ENCODE measurements at regions not wholly inside any gene's neighbourhood (a gene's known extent, or its start where the extent isn't known, plus 50 kb on each side); places are given as distances from the start of the nearest gene placed in this dataset.

DNA sequence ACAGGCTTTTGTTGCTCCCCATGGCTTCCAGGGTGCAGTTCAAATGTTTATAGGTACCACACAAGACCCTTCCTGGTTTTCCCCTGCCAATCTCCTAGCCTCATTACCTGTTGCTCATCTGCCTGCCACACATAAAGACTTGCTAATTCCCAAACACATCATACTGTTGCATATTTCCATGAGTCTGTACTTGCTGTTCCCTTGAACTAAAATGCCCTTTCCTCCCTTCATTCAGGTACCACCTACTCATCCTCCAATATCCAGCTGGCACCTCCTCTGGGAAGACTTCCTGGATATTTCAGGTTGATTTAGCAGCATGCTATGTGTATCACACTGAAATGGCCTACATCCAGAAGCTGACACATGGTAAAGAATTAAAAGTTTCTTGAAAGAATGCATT is 206.4 kb upstream of the NFE2L3 start:
- ChIA-PET CTCF (interaction anchor here (0.6 kb wide), 1 partner anchor 433 kb away, joined by 3 read pairs; no protein-coding TSS in a partner anchor), POLR2A (ENCODE audit: low non-redundant PET) (no interaction called here)
- no TSS peak for BruUV-seq (replicated peaks)
- no peak for DNase-seq (ENCODE audit: low spot score)
- H3K36me3 ChIP-seq (ENCODE audit: insufficient read depth, low read length, poor library complexity, severe bottlenecking): no peaks in the 10 kb centered on the region
- no peaks in the 10 kb centered on the region for H3K9me3 ChIP-seq (ENCODE audit: low read depth, low read length, poor library complexity, severe bottlenecking)
- intact Hi-C loops (cut with micrococcal nuclease; ENCODE audit: unreplicated experiment): no loop called here
- no peak overlapping the region for H3K27ac ChIP-seq (ENCODE audit: low read depth, low read length, poor library complexity, severe bottlenecking)
- no peak overlapping the region for H3K4me3 ChIP-seq (ENCODE audit: low read depth, low read length, poor library complexity, severe bottlenecking)
- TF ChIP-seq, protein P1, sequence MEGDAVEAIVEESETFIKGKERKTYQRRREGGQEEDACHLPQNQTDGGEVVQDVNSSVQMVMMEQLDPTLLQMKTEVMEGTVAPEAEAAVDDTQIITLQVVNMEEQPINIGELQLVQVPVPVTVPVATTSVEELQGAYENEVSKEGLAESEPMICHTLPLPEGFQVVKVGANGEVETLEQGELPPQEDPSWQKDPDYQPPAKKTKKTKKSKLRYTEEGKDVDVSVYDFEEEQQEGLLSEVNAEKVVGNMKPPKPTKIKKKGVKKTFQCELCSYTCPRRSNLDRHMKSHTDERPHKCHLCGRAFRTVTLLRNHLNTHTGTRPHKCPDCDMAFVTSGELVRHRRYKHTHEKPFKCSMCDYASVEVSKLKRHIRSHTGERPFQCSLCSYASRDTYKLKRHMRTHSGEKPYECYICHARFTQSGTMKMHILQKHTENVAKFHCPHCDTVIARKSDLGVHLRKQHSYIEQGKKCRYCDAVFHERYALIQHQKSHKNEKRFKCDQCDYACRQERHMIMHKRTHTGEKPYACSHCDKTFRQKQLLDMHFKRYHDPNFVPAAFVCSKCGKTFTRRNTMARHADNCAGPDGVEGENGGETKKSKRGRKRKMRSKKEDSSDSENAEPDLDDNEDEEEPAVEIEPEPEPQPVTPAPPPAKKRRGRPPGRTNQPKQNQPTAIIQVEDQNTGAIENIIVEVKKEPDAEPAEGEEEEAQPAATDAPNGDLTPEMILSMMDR (conservative IDR thresholded peaks at IDR 0.05; ENCODE audit: low read depth, low read length): no peak
- TF ChIP-seq EZH2 (IDR thresholded peaks at IDR 0.05; ENCODE audit: borderline replicate concordance, low read depth, low read length, poor library complexity, severe bottlenecking): no peak
- H3K27me3 ChIP-seq (replicated peaks; ENCODE audit: insufficient read depth, low read depth, low read length, poor library complexity): no peaks in the 10 kb centered on the region
- peaks cover 35% of the 10 kb centered on the region for H3K4me1 ChIP-seq (ENCODE audit: insufficient read depth, low read length, poor library complexity, severe bottlenecking)

GRCh38 chr7:25946181-25946580 is 205.8 kb upstream of the NFE2L3 start:
- Histone ChIP-seq H3K27me3 (replicated peaks; ENCODE audit: insufficient read depth, low read depth, low read length, poor library complexity) (no peaks in the 10 kb centered on the region), H3K27ac (ENCODE audit: low read depth, low read length, poor library complexity, severe bottlenecking) (no peak overlapping the region), H3K9me3 (ENCODE audit: low read depth, low read length, poor library complexity, severe bottlenecking) (no peaks in the 10 kb centered on the region), H3K4me3 (ENCODE audit: low read depth, low read length, poor library complexity, severe bottlenecking) (no peak overlapping the region), H3K36me3 (ENCODE audit: insufficient read depth, low read length, poor library complexity, severe bottlenecking) (no peaks in the 10 kb centered on the region), H3K4me1 (ENCODE audit: insufficient read depth, low read length, poor library complexity, severe bottlenecking) (peaks cover 30% of the 10 kb centered on the region)
- POLR2A ChIA-PET (ENCODE audit: low non-redundant PET): no interaction called here
- intact Hi-C loops (cut with micrococcal nuclease; ENCODE audit: unreplicated experiment): no loop called here
- DNase-seq (ENCODE audit: low spot score): no peak
- BruUV-seq (replicated peaks): no TSS peak
- CTCF ChIA-PET: interaction anchor here (0.6 kb wide), 1 partner anchor 432 kb away, joined by 3 read pairs; no protein-coding TSS in a partner anchor
- TF ChIP-seq, protein P1 (conservative IDR thresholded peaks at IDR 0.05; ENCODE audit: low read depth, low read length): no peak
- no peak for TF ChIP-seq EZH2 (IDR thresholded peaks at IDR 0.05; ENCODE audit: borderline replicate concordance, low read depth, low read length, poor library complexity, severe bottlenecking)

DNA sequence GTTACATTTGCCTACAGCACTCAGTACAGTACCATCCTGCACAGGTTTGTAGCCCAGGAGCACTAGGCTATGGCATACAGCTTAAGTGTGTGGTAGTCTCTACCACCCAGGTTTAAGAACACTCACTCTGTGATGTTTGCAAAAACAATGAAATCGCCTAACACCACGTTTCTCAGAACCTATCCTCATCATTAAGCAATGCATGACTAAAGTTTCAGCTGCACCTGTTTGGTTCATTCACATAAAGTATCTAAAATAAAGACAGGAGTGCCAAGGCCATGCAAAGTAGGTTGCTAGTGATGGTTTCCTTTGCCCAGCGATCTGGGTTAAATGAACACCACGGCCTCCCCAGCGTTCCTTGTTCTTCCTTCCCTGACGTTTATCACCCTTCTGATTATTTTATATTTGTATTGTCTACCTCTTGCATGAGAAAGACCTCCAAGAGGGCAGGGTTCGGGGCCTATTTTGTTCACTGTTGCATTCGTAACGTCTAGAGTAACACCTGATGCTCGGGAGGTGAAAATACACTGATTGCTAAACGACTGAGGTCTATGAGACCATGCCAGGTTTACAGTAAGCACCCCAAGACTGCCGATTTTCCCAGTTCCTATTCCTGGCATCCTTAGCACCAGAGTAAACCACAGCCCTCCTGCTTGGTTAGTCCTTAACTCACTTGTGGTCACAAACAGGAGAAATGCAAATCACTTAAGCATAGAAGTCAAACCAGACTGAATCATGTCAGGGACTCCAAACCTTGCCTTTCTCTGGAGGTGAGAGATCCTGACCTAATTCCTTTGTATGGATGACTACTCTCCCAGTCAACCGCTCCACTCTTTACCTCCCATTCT is 204.1 kb upstream of the NFE2L3 start:
- intact Hi-C loops (cut with micrococcal nuclease; ENCODE audit: unreplicated experiment): no loop called here
- no TSS peak for BruUV-seq (replicated peaks)
- ChIA-PET CTCF (no interaction called here), POLR2A (ENCODE audit: low non-redundant PET) (no interaction called here)
- H3K4me3 ChIP-seq (ENCODE audit: low read depth, low read length, poor library complexity, severe bottlenecking): no peak overlapping the region
- no peak for DNase-seq (ENCODE audit: low spot score)
- H3K9me3 ChIP-seq (ENCODE audit: low read depth, low read length, poor library complexity, severe bottlenecking): no peaks in the 10 kb centered on the region
- TF ChIP-seq, protein P1 (conservative IDR thresholded peaks at IDR 0.05; ENCODE audit: low read depth, low read length): no peak
- TF ChIP-seq EZH2 (IDR thresholded peaks at IDR 0.05; ENCODE audit: borderline replicate concordance, low read depth, low read length, poor library complexity, severe bottlenecking): no peak
- H3K36me3 ChIP-seq (ENCODE audit: insufficient read depth, low read length, poor library complexity, severe bottlenecking): no peaks in the 10 kb centered on the region
- H3K27me3 ChIP-seq (replicated peaks; ENCODE audit: insufficient read depth, low read depth, low read length, poor library complexity): no peaks in the 10 kb centered on the region
- H3K27ac ChIP-seq (ENCODE audit: low read depth, low read length, poor library complexity, severe bottlenecking): no peak overlapping the region
- H3K4me1 ChIP-seq (ENCODE audit: insufficient read depth, low read length, poor library complexity, severe bottlenecking): peaks cover 29% of the 10 kb centered on the region
